ENCODE measurements at regions not wholly inside any gene's neighbourhood (a gene's known extent, or its start where the extent isn't known, plus 50 kb on each side); places are given as distances from the start of the nearest gene placed in this dataset.

DNA sequence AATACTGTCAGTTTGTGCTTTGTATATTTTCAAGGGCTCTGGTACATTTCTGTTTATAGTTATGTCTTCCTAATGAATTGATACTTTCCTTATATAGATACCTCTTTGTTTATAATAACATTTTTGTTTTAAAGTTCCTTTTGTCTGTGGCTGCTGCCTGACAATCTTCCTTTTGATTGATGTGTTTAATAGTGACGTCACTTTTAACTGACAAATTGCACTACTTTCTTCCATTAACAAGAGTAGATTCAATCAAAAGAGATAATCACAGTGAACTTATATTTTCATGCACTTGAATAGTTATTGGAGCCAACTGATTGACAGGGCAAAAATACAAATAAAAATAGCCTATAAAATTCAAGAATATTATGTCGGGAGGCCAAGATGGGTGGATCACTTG, 371.7 kb downstream of the ANXA1 start:
- TF ChIP-seq, protein P1, sequence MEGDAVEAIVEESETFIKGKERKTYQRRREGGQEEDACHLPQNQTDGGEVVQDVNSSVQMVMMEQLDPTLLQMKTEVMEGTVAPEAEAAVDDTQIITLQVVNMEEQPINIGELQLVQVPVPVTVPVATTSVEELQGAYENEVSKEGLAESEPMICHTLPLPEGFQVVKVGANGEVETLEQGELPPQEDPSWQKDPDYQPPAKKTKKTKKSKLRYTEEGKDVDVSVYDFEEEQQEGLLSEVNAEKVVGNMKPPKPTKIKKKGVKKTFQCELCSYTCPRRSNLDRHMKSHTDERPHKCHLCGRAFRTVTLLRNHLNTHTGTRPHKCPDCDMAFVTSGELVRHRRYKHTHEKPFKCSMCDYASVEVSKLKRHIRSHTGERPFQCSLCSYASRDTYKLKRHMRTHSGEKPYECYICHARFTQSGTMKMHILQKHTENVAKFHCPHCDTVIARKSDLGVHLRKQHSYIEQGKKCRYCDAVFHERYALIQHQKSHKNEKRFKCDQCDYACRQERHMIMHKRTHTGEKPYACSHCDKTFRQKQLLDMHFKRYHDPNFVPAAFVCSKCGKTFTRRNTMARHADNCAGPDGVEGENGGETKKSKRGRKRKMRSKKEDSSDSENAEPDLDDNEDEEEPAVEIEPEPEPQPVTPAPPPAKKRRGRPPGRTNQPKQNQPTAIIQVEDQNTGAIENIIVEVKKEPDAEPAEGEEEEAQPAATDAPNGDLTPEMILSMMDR (IDR thresholded peaks at IDR 0.05), result no peak
- DNase-seq, result no peak

GRCh38 chr9:73525350-73525749, 373.7 kb downstream of the ANXA1 start:
- Mint-ChIP-seq H3K27me3 (ENCODE audit: insufficient read depth) (peaks cover 2% of the 10 kb centered on the region; the same call in 1 of the 2 replicates), H3K9me3 (peaks cover 14% of the 10 kb centered on the region), H3K36me3 (ENCODE audit: low read depth) (no peaks in the 10 kb centered on the region), H3K4me1 (ENCODE audit: low read depth) (no peaks in the 10 kb centered on the region), H3K27ac (no peak overlapping the region), H3K4me3 (no peak overlapping the region)
- DNase-seq, result no peak
- TF ChIP-seq, protein P1 (IDR thresholded peaks at IDR 0.05), result no peak

More for the DNA sequence above, 371.7 kb downstream of the ANXA1 start:
- peaks cover 14% of the 10 kb centered on the region for H3K9me3 Mint-ChIP-seq
- no peak overlapping the region for H3K27ac Mint-ChIP-seq
- no peaks in the 10 kb centered on the region for H3K4me1 Mint-ChIP-seq (ENCODE audit: low read depth)
- H3K27me3 Mint-ChIP-seq (ENCODE audit: insufficient read depth), result peaks cover 2% of the 10 kb centered on the region; the same call in 1 of the 2 replicates
- H3K4me3 Mint-ChIP-seq, result no peak overlapping the region
- H3K36me3 Mint-ChIP-seq (ENCODE audit: low read depth), result no peaks in the 10 kb centered on the region

DNA sequence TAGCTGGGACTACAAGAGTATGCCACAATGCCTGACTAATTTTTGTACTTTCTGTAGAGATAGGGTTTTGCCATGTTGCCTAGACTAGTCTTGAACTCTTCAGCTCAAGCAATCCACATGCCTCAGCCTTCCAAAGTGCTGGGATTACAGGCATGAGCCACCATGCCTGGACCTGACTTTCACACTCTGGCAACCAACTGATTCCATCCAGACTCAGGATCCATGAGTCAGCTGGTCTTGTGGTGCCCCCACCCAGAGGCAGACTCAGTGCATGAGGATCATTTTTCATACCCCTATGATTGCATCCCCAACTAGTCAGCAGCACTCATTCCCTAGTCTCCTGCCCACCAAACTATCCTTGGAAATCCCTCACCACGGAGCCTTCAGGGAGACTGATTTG, 375.9 kb downstream of the ANXA1 start:
- H3K4me1 Mint-ChIP-seq (ENCODE audit: low read depth), result no peaks in the 10 kb centered on the region
- H3K27me3 Mint-ChIP-seq (ENCODE audit: insufficient read depth), result peaks cover 2% of the 10 kb centered on the region; the same call in 1 of the 2 replicates
- H3K36me3 Mint-ChIP-seq (ENCODE audit: low read depth), result no peaks in the 10 kb centered on the region
- peaks cover 23% of the 10 kb centered on the region for H3K9me3 Mint-ChIP-seq
- no peak overlapping the region for H3K27ac Mint-ChIP-seq
- DNase-seq, result no peak
- no peak overlapping the region for H3K4me3 Mint-ChIP-seq
- TF ChIP-seq, protein P1 (IDR thresholded peaks at IDR 0.05), result no peak

GRCh38 chr9:73528926-73529325, 377.3 kb downstream of the ANXA1 start:
- H3K9me3 Mint-ChIP-seq, result peaks cover 32% of the 10 kb centered on the region
- H3K27ac Mint-ChIP-seq, result no peak overlapping the region
- no peak overlapping the region for H3K4me3 Mint-ChIP-seq
- no peaks in the 10 kb centered on the region for H3K36me3 Mint-ChIP-seq (ENCODE audit: low read depth)
- TF ChIP-seq, protein P1 (IDR thresholded peaks at IDR 0.05), result no peak
- H3K27me3 Mint-ChIP-seq (ENCODE audit: insufficient read depth), result peaks cover 2% of the 10 kb centered on the region; the same call in 1 of the 2 replicates
- H3K4me1 Mint-ChIP-seq (ENCODE audit: low read depth), result no peaks in the 10 kb centered on the region
- no peak for DNase-seq

GRCh38 chr9:73529666-73530065, 378.0 kb downstream of the ANXA1 start:
- Mint-ChIP-seq H3K4me1 (ENCODE audit: low read depth) (no peaks in the 10 kb centered on the region), H3K27me3 (ENCODE audit: insufficient read depth) (peaks cover 2% of the 10 kb centered on the region; the same call in 1 of the 2 replicates), H3K27ac (no peak overlapping the region), H3K36me3 (ENCODE audit: low read depth) (no peaks in the 10 kb centered on the region), H3K4me3 (no peak overlapping the region), H3K9me3 (peaks cover 39% of the 10 kb centered on the region)
- no peak for DNase-seq
- TF ChIP-seq, protein P1 (IDR thresholded peaks at IDR 0.05), result no peak
